NCI-H446 treated with DMSO at 0.1 percent for 48 hours (cell line): ENCODE measurements at regions not wholly inside any gene's neighbourhood (a gene's known extent, or its start where the extent isn't known, plus 50 kb on each side); places are given as distances from the start of the nearest gene placed in this dataset.

ENCODE experiments used
- DNase-seq: peaks from one replicate; lab custom pipeline; 2025; lab: John Stamatoyannopoulos, UW

- no peak for DNase-seq
Measured at GRCh38 chr2:128578406-128579390, 260.0 kb upstream of the HS6ST1 start.

- DNase-seq, result no peak
Measured at GRCh38 chr2:128579825-128580224, 261.2 kb upstream of the HS6ST1 start.

DNA sequence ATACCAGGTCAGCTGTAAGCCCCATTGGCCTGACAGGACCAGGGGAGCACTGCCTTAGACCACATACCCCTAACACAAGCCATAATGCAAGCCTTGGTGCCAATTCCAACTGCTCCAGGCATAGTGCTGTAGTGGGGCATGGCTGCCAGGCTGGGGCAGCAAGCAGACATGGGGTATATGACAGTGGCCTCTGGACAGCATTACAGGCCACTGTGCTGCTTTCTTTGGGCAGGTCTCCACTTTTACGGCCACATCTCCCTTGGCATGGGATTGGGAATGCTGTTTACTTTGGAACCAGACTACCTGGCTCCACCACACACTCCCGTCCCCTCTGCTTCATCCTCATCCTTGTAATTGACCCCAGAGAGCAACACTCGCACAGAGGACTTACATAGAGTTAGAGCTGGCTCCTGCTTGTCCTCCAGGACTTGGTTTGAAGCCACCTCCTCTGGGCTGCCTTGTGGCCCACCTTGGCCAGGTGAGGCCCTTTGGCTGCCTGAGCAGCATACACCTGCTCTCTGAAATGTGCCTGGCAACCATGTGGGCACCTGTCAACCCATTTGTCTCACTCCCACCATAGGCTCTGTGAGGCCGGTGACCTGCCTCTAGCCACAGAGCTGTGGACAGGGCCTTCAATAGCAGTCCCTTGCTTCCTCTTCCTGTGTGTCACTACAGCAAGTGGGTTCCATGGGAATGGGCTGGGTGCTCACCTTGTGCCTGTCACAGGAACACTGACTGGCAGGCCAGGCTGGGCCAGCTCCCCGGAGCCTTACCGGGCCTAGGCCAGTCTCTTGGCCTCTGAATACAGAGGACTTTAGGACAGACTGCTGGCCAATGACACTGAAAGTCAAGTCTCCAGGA is 262.6 kb upstream of the HS6ST1 start:
- no peak for DNase-seq

GRCh38 chr2:128581849-128582244 is 263.2 kb upstream of the HS6ST1 start:
- DNase-seq, result no peak

DNA sequence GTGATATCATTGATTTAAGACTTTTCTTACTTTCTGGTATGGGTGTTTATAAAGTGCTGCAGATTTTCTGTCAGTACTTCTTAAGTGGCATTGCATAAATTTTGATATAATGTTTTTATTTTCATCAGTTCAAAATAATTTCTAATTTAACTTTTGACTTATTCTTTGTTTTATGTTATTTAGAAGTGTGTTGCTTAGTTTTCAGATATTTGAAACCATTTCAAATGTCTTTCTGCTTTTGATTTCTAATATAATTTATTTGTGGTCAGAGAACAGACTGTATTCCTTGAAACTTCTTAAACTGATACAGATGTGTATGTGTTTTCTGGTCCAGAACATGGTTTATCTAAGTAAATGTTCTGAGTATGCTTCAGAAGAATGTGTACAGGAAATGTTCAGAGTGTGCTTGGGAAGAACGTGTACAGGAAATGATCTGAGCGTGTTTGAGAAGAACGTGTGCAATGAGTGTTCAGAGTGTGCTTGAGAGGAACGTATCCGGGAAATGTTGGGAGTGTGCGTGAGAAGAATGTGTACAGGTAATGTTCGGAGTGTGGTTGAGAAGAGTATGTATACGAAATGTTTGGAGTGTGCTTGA is 265.7 kb upstream of the HS6ST1 start:
- DNase-seq, result no peak

- DNase-seq, result no peak
Measured at GRCh38 chr2:128585706-128586105, 267.0 kb upstream of the HS6ST1 start.

DNA sequence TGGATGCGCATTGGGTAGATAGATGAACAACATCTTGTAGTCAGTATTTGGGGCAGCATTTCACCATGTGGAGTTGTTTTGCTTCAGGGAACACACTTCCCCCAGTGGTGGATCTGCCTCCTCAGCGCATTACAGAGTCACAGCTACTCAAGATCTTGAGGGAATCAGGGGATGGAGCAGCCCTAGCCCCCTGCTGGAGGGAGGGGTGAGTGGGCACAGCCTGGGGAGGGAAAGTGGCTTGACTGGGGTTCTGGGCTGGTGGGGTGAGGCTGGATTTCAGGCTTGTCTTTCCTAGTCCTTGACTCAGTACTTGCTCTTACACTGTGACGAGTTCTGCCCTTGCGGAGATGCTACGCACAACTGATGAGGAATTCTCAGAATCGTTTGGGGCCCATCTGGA is 271.0 kb upstream of the HS6ST1 start:
- no peak for DNase-seq

DNA sequence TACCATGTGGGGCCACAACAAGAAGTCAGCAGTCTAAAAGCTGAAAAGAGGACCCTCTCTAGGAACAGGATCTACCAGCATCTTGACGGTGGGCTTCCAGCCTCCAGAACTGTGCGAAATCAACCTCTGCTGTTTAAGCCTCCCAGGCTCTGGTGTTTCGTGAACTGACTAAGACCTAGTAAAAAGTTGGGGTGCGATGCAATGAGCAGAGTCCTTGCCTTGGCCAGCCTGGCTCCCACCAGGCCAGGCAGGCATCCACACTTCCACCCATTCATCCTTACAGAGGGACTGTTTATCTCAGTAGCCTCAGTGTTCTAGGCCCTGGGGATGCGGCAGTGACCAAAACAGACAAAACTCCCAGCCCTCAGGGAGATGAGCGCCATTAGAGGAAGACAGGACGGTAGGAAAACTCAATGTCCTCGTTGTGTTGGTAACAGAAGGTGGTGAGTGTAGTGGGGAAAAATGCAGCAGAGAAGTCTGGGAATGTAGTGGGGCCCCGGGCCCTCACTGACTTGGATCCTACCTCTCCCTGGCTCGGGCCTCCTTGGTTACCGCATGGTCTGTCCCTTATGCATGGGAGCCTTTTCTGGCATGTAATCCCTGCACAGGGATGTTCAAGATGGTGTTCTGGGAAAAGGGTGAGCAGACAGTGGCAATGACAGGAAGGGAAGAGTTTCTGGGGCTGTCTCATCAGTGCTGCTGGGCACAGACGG is 271.8 kb upstream of the HS6ST1 start:
- no peak for DNase-seq

GRCh38 chr2:128591022-128591860 is 272.6 kb upstream of the HS6ST1 start:
- DNase-seq, result no peak

GRCh38 chr2:128591861-128592822 is 273.5 kb upstream of the HS6ST1 start:
- DNase-seq, result no peak

DNA sequence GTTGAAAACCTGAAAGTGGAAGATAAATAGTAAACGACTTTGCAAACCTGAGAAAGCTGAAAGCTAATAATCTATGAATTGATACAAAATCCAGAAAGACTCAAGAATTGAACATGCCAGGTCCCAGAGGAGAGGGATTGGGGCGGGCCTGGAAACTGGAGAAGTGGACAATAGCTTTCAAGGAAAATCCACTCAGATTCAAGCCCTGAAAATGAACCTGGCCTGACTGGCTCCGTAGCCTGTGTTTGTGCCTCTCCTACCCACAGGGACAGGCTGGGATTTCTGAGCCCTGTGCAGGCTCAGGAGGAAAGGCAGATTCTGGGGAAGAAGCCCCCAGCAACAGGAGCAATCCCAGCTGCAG is 274.8 kb upstream of the HS6ST1 start:
- no peak for DNase-seq

DNA sequence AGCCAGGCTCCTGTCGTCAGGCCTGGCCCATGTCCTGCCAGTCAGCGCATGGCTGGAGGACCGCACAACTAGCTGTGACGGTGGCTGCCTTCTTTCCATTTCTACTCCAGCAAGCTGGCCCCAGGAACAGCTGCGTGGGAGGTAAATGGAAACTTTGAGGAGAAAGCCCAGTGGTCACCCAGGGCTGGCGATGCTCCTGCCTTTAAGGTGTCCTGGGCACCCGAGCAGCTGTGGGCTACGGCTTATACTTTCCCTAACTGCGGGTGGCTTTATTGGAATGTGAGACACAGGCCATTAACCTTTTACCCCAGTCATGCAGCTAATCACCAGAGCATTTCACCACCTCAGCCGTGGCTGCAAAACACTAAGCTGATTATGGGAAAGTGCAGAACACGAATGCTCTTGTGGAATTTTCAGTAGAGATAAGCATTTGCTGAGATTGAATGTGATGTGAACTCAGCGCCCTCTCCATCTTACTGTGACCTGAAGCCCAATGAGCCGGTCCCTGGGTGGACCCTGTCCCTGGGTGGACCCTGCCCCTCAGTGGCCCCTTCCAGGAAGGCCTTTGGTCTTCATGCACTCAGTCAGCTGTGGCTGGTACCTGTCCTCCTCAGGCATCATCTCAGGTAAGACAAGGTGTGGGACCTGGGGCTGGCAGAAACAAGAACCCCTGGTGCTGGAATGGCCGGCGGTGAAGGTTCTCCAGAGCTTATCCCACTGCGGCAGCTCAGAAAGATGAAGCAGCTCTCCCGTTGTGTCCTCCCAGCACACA is 275.4 kb upstream of the HS6ST1 start:
- DNase-seq, result no peak

GRCh38 chr2:128594651-128594910 is 275.9 kb upstream of the HS6ST1 start:
- DNase-seq, result no peak

DNA sequence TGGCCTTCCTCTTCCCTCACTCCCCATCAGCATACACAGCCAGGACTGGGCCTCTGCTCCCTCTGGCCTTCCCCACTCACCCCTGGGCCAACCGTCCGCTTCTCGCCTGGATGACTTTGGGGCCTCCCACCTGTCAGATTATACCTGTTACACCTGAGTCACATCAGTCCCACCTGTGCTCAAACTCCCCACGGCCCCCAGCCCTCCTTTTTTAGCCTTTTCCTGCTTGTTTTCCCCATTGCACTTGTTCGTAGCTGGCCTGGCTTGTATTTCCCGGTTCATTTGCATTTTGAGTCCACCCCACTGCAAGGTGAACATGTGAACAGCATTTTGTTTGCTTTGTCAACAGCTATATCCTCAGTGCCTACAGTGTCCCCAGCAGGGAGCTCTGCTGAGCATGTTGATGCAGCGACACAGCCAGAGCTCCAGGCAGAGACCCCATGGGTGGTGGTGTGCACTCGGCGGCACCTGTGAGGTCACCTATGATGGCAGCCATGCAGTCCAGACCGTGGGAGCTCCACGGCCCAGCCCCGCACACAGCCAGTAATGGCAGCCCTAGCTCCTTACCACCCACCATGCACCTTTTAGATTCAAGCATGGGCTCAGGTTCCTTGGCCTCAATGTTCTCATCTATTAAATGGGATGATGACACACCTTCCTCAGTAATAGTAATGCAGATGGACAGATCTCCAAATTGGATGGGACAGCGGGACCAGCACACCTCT is 276.4 kb upstream of the HS6ST1 start:
- no peak for DNase-seq

- no peak for DNase-seq
Measured at GRCh38 chr2:128595763-128596395, 277.2 kb upstream of the HS6ST1 start.

DNA sequence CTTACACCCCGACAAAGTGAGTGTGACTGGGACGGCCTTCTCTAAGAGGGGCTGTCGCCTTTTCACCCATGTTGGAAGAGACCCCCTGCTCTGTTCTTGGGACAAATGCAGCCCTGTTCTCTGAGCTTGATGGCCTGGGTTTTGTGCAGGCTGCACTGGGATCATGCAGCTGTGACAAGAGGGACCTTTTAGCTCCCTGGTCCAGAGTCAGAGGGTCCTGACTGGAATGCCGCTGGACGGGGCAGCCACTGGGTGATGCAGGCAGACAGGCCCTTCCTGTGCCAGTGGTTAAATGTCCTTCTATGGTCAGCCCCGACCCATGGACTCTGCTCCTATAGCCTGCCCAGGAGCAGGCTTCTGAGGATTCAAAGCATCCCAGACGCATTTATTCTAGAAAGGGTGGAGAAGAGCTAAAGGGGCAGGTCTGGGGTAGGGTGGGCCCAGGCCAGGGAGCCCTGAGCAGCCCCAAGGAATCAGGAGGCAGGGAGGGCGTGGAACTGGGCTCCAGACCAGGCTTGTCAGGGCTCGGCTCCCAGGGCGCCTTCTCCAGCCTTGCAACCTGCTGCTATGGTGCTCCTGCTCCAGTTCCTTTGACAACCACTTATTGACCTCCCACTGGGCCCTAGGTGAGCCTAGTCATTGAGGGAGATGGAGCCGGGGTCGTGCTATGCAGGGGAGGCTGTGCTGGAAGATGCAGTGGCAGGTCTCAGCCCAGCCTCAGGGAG is 277.9 kb upstream of the HS6ST1 start:
- no peak for DNase-seq

DNA sequence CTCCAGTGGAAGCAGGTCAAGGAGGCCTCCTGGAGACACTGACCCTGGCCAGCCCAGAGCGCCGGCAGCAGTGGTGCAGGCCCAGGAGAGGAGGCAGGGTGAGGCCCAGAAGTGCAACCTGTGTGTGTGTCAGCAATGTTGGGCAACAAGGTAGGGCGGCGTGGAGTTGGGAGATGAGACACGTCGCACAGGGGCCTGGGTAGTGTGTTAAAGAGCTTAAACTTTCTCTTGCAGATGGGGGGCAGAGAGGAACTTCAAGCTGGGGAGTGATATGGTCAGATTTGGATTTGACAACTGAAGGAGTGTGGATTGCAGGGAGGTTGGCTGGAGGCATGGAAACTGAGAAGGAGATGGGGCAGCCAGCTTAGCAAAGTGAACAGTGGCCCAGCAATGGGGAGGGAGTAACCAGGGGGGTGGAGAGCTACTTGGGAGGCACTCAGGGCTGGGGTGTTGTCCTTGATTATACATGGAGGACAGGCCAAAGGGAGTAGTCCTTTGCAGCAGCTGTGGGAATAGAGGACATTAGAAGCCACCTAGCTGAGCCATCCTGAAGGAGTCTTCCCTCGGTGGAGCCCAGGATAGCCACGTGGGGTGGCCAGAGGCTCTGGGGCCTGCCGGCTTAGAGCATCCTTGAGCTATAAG is 278.6 kb upstream of the HS6ST1 start:
- DNase-seq, result no peak
